ENCODE measurements at regions not wholly inside any gene's neighbourhood (a gene's known extent, or its start where the extent isn't known, plus 50 kb on each side); places are given as distances from the start of the nearest gene placed in this dataset.

- no peaks in the 10 kb centered on the region for H3K36me3 ChIP-seq (ENCODE audit: control insufficient read depth in 2 of 2, extremely low read depth in 1 of 2, insufficient read depth in 2 of 2, low read length in 2 of 2)
- CTCF ChIA-PET = interaction anchor here (1.6 kb wide), 1 partner anchor 9 kb away, joined by 5 read pairs; no protein-coding TSS in a partner anchor
- H3K9me3 ChIP-seq (replicated peaks; ENCODE audit: control insufficient read depth, insufficient read depth, low read length) = no peaks in the 10 kb centered on the region
- no peak for FAIRE-seq
- DNase-seq (ENCODE audit: low read depth, low spot score) = no peak
- no peak overlapping the region for H3K4me2 ChIP-seq (ENCODE audit: insufficient read depth, low read length)
- no peak overlapping the region for H3K4me3 ChIP-seq (replicated peaks in 1 of 3; ENCODE audit: insufficient read depth in 1 of 3, low read depth in 1 of 3, low read length in 3 of 3)
- no peak overlapping the region for H3K9ac ChIP-seq (replicated peaks; ENCODE audit: extremely low read depth, insufficient read depth, low read length)
- no peak overlapping the region for H3K27ac ChIP-seq (ENCODE audit: insufficient read depth, low read depth, low read length)
- no peaks in the 10 kb centered on the region for H3K9me1 ChIP-seq (replicated peaks; ENCODE audit: control insufficient read depth, extremely low read depth, insufficient read depth, low read length)
- dilution Hi-C loops (cut with MboI; ENCODE audit: extremely low pct_ligation_motif_present, low sequenced_read_pairs) (no loop called here), intact Hi-C loops (cut with micrococcal nuclease) (no loop called here)
- POLR2A ChIA-PET = no interaction called here
- H3K79me2 ChIP-seq (ENCODE audit: control insufficient read depth, insufficient read depth, low read length) = no peaks in the 10 kb centered on the region
- no TSS peak for BruUV-seq (replicated peaks)
- H3K4me1 ChIP-seq (ENCODE audit: control insufficient read depth, extremely low read depth, insufficient read depth, low read length) = no peaks in the 10 kb centered on the region
- no peak for TF ChIP-seq EZH2 (IDR thresholded peaks at IDR 0.05; ENCODE audit: borderline replicate concordance, low read depth, low read length, severe bottlenecking)
- no peak for TF ChIP-seq MAX (IDR thresholded peaks at IDR 0.05; ENCODE audit: insufficient read depth, insufficient read length)
- no peak for TF ChIP-seq JUN (IDR thresholded peaks at IDR 0.05; ENCODE audit: borderline replicate concordance, insufficient read depth, insufficient read length, low read depth)
- TF ChIP-seq POLR2A (IDR thresholded peaks at IDR 0.05; ENCODE audit: low read depth, low read length) = no peak
- no peak for TF ChIP-seq CTCF (IDR thresholded peaks at IDR 0.05; ENCODE audit: extremely low read depth in 1 of 2, insufficient read depth in 1 of 2, low read depth in 1 of 2, low read length in 2 of 2)
- no peak for TF ChIP-seq GATA2 (IDR thresholded peaks at IDR 0.05; ENCODE audit: insufficient read depth, insufficient read length, low read depth, low read length)
- TF ChIP-seq MYC (IDR thresholded peaks at IDR 0.05; ENCODE audit: low read depth, low read length) = no peak
- no peak for TF ChIP-seq FOS (IDR thresholded peaks at IDR 0.05; ENCODE audit: borderline replicate concordance, insufficient read depth, low read length)
- TF ChIP-seq POLR2AphosphoS5 (IDR thresholded peaks at IDR 0.05; ENCODE audit: insufficient read depth, low read depth, low read length) = no peak
- H4K20me1 ChIP-seq (replicated peaks; ENCODE audit: control insufficient read depth, extremely low read depth, insufficient read depth, low read length) = no peaks in the 10 kb centered on the region
- no peak overlapping the region for H2AFZ ChIP-seq (ENCODE audit: low read depth, low read length)
- no peaks in the 10 kb centered on the region for H3K27me3 ChIP-seq (ENCODE audit: control insufficient read depth in 2 of 2, insufficient read depth in 2 of 2, low read length in 2 of 2)
Observed at GRCh38 chr5:111855356-111855755, 98.4 kb upstream of the NREP start.
